Parathyroid adenoma (tissue), 2 donors: ENCODE measurements at regions not wholly inside any gene's neighbourhood (a gene's known extent, or its start where the extent isn't known, plus 50 kb on each side); places are given as distances from the start of the nearest gene placed in this dataset.

Experiments used
- H2AFZ ChIP-seq: fragments of 300-600 bp; sonication (generic); one replicate; pipeline ENCODE4 v1.7.0; 2017; ENCODE audit warnings: antibody characterized with exemption, mild to moderate bottlenecking
- H3K27ac ChIP-seq: fragments of 300-600 bp; sonication (generic); one replicate; pipeline ENCODE4 v1.7.0; 2017
- H3K27me3 ChIP-seq: fragments of 300-600 bp; sonication (generic); one replicate; pipeline ENCODE4 v1.7.0; 2017; ENCODE audit warnings: low read length; ENCODE audit not compliant: control insufficient read depth, insufficient read depth
- H3K36me3 ChIP-seq: fragments of 300-600 bp; sonication (generic); one replicate; pipeline ENCODE4 v1.7.0; 2017; ENCODE audit warnings: low read length; ENCODE audit not compliant: control insufficient read depth, insufficient read depth
- H3K4me1 ChIP-seq: fragments of 300-600 bp; sonication (generic); one replicate; pipeline ENCODE4 v1.7.0; 2017; ENCODE audit warnings: control low read depth
- H3K4me2 ChIP-seq: fragments of 300-600 bp; sonication (generic); one replicate; pipeline ENCODE4 v1.7.0; 2017; ENCODE audit warnings: low read length
- H3K4me3 ChIP-seq: fragments of 300-600 bp; sonication (generic); one replicate; pipeline ENCODE4 v1.7.0; 2017; ENCODE audit warnings: low read depth, low read length
- H3K79me2 ChIP-seq: fragments of 300-600 bp; sonication (generic); one replicate; pipeline ENCODE4 v1.7.0; 2017; ENCODE audit warnings: control low read depth
- H3K9ac ChIP-seq: fragments of 300-600 bp; sonication (generic); one replicate; pipeline ENCODE4 v1.7.0; 2017; ENCODE audit warnings: mild to moderate bottlenecking
- H3K9me3 ChIP-seq: fragments of 300-600 bp; sonication (generic); one replicate; pipeline ENCODE4 v1.7.0; 2017; ENCODE audit warnings: low read length; ENCODE audit not compliant: control insufficient read depth
- TF ChIP-seq, protein P1 (sequence below): fragments of 300-600 bp; sonication (generic); IDR thresholded peaks from one replicate; pipeline ENCODE4 v1.7.0; 2017; ENCODE audit warnings: antibody characterized with exemption, mild to moderate bottlenecking
- donor health status: primary hyperparathyroidism.

DNA sequence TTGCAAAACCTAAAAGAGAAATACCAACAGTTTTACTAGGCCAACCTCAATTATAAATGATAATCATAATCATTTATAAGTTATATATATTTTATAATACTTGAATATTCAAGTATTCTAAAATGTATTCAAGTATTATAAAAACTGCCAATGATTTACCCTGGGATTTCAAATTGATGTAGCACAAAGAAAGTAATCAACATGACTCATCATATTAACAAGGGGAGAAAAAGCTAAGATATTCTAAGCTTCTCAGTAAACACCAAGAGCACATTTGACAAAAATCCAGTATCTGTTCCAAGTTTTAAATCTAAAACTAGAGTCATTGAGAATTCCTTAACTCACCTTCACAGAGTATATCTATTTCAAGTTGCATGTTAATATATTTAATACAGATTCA lies 56.1 kb downstream of the CAPZA3 start:
- Histone ChIP-seq H3K27me3 (no peaks in the 10 kb centered on the region), H3K4me3 (no peak overlapping the region), H3K27ac (no peak overlapping the region), H3K9ac (no peak overlapping the region), H2AFZ (no peak overlapping the region), H3K4me1 (no peaks in the 10 kb centered on the region), H3K36me3 (no peaks in the 10 kb centered on the region), H3K79me2 (no peaks in the 10 kb centered on the region), H3K9me3 (no peaks in the 10 kb centered on the region), H3K4me2 (no peak overlapping the region)
- TF ChIP-seq, protein P1, sequence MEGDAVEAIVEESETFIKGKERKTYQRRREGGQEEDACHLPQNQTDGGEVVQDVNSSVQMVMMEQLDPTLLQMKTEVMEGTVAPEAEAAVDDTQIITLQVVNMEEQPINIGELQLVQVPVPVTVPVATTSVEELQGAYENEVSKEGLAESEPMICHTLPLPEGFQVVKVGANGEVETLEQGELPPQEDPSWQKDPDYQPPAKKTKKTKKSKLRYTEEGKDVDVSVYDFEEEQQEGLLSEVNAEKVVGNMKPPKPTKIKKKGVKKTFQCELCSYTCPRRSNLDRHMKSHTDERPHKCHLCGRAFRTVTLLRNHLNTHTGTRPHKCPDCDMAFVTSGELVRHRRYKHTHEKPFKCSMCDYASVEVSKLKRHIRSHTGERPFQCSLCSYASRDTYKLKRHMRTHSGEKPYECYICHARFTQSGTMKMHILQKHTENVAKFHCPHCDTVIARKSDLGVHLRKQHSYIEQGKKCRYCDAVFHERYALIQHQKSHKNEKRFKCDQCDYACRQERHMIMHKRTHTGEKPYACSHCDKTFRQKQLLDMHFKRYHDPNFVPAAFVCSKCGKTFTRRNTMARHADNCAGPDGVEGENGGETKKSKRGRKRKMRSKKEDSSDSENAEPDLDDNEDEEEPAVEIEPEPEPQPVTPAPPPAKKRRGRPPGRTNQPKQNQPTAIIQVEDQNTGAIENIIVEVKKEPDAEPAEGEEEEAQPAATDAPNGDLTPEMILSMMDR, result no peak

DNA sequence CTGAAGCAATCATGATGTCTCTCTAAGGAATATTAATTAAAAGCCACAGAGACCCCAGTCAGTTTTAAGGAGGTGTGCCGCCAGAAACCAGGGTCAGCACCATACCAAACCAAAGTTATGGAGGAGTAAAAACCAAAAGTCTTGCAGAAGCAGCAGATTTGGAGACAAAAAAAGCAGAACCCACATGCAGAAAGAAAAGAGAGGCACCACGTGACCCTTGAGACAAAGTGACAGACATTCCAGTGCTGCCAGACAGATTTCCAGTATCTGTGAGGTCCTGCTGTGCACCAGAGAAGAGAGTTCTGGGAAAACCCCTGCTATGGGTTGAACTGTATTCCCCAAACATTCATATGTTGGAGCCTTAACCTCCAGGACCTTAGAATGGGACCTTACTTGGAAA lies 59.7 kb downstream of the CAPZA3 start:
- Histone ChIP-seq H3K27me3 (no peaks in the 10 kb centered on the region), H3K79me2 (no peaks in the 10 kb centered on the region), H3K4me3 (no peak overlapping the region), H2AFZ (no peak overlapping the region), H3K4me1 (no peaks in the 10 kb centered on the region), H3K9me3 (no peaks in the 10 kb centered on the region), H3K27ac (no peak overlapping the region), H3K9ac (no peak overlapping the region), H3K4me2 (no peak overlapping the region), H3K36me3 (no peaks in the 10 kb centered on the region)
- TF ChIP-seq, protein P1, result no peak

DNA sequence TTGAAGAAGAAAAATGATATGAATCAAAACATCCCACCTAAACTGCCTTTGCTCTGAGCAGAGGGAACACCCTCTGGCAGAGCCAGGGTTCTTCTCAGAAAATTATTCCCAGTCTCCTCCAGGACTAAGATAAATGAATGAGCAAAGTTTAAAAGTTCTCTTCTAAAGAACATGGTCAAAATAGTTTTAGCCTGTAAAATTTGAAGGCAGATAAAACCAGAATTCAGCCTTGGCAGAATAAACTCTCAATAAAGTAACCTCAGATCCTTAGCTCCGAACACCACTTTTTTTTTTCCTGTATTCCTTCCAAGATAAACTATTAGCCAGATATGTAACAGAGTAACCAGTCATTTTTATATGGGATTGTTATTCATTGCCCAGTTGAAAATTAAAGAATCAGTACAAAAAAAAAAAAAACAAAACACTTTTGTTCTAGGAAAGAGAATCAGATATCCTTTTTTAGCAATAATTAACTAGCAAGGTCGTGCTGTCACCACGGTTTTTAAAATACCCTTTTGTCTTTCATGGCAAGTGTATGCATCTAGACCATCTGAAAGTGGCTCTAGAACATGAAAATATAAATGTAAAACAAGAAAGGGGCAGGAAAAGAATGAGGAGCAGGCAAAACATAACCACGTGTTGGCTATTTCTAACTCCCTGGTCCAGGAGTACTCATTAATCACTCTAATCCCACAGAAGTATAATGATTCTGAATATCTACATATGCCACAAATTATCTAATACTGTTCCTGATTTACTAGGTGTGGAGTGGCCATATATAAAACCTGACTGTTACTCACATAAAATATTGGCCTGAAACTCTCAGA lies 60.8 kb downstream of the CAPZA3 start:
- H3K9ac ChIP-seq, result no peak overlapping the region
- no peaks in the 10 kb centered on the region for H3K79me2 ChIP-seq
- no peak overlapping the region for H3K27ac ChIP-seq
- H3K36me3 ChIP-seq, result no peaks in the 10 kb centered on the region
- no peak overlapping the region for H3K4me2 ChIP-seq
- H3K9me3 ChIP-seq, result no peaks in the 10 kb centered on the region
- no peak overlapping the region for H2AFZ ChIP-seq
- TF ChIP-seq, protein P1, result no peak
- H3K27me3 ChIP-seq, result no peaks in the 10 kb centered on the region
- H3K4me1 ChIP-seq, result no peaks in the 10 kb centered on the region
- H3K4me3 ChIP-seq, result no peak overlapping the region

DNA sequence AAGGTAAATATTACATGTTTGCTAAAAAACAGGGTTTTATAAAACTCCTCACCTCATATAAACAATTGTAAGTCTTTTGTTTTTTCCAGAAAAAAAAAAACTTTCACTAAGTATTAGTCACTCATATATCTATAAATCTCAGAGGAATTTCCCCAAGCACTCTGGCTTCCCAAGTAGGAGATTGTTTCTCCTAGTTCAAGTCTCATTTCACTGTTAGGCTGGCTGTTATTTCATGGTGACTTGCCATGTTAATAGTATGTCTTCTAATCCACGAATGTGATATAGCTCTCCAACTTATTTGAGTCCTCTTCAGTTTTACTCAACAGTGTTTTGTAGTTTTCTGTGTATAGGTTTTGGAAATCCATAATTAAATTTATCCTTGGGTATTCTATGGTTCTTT lies 61.6 kb downstream of the CAPZA3 start:
- Histone ChIP-seq H3K4me2 (no peak overlapping the region), H3K9me3 (no peaks in the 10 kb centered on the region), H3K4me1 (no peaks in the 10 kb centered on the region), H3K36me3 (no peaks in the 10 kb centered on the region), H3K27ac (no peak overlapping the region), H3K9ac (no peak overlapping the region), H3K27me3 (no peaks in the 10 kb centered on the region), H2AFZ (no peak overlapping the region), H3K79me2 (no peaks in the 10 kb centered on the region), H3K4me3 (no peak overlapping the region)
- TF ChIP-seq, protein P1, result no peak
